ENCODE measurements at regions not wholly inside any gene's neighbourhood (a gene's known extent, or its start where the extent isn't known, plus 50 kb on each side); places are given as distances from the start of the nearest gene placed in this dataset.

GRCh38 chr2:7140306-7140705 is 223.1 kb downstream of the RNF144A start:
- H3K4me3 ChIP-seq (replicated peaks in 1 of 2; ENCODE audit: low read depth in 2 of 2, low read length in 2 of 2), result no peak overlapping the region
- no peak for TF ChIP-seq CTCF (IDR thresholded peaks at IDR 0.05; ENCODE audit: low read depth, low read length)

GRCh38 chr2:7145707-7146106 is 228.5 kb downstream of the RNF144A start:
- DNase-seq (ENCODE audit: low read depth in 2 of 2), result no peak
- TF ChIP-seq CTCF (IDR thresholded peaks at IDR 0.05; ENCODE audit: low read depth, low read length), result no peak
- H3K4me3 ChIP-seq (replicated peaks in 1 of 2; ENCODE audit: low read depth in 2 of 2, low read length in 2 of 2), result no peak overlapping the region

More at GRCh38 chr2:7140306-7140705, 223.1 kb downstream of the RNF144A start:
- DNase-seq (ENCODE audit: low read depth in 2 of 2), result no peak

GRCh38 chr2:7146151-7146550 is 228.9 kb downstream of the RNF144A start:
- DNase-seq (ENCODE audit: low read depth in 2 of 2), result no peak
- TF ChIP-seq CTCF (IDR thresholded peaks at IDR 0.05; ENCODE audit: low read depth, low read length), result no peak
- H3K4me3 ChIP-seq (replicated peaks in 1 of 2; ENCODE audit: low read depth in 2 of 2, low read length in 2 of 2), result no peak overlapping the region

- no peak overlapping the region for H3K4me3 ChIP-seq (replicated peaks in 1 of 2; ENCODE audit: low read depth in 2 of 2, low read length in 2 of 2)
- DNase-seq (ENCODE audit: low read depth in 2 of 2), result no peak
- TF ChIP-seq CTCF (IDR thresholded peaks at IDR 0.05; ENCODE audit: low read depth, low read length), result no peak
Measured at GRCh38 chr2:7154656-7155055, 237.4 kb downstream of the RNF144A start.

- no peak for DNase-seq (ENCODE audit: low read depth in 2 of 2)
- H3K4me3 ChIP-seq (replicated peaks in 1 of 2; ENCODE audit: low read depth in 2 of 2, low read length in 2 of 2), result no peak overlapping the region
Measured at GRCh38 chr2:7161501-7161900, 244.3 kb downstream of the RNF144A start.

GRCh38 chr2:7165736-7166135 is 248.5 kb downstream of the RNF144A start:
- no peak overlapping the region for H3K4me3 ChIP-seq (replicated peaks in 1 of 2; ENCODE audit: low read depth in 2 of 2, low read length in 2 of 2)
- no peak for TF ChIP-seq CTCF (IDR thresholded peaks at IDR 0.05; ENCODE audit: low read depth, low read length)
- no peak for DNase-seq (ENCODE audit: low read depth in 2 of 2)

More at GRCh38 chr2:7161501-7161900, 244.3 kb downstream of the RNF144A start:
- no peak for TF ChIP-seq CTCF (IDR thresholded peaks at IDR 0.05; ENCODE audit: low read depth, low read length)

- TF ChIP-seq CTCF (IDR thresholded peaks at IDR 0.05; ENCODE audit: low read depth, low read length), result no peak
- H3K4me3 ChIP-seq (replicated peaks in 1 of 2; ENCODE audit: low read depth in 2 of 2, low read length in 2 of 2), result no peak overlapping the region
- no peak for DNase-seq (ENCODE audit: low read depth in 2 of 2)
Measured at GRCh38 chr2:7167801-7168411, 250.7 kb downstream of the RNF144A start.
